PC-9 (cell line): ENCODE measurements at regions not wholly inside any gene's neighbourhood (a gene's known extent, or its start where the extent isn't known, plus 50 kb on each side); places are given as distances from the start of the nearest gene placed in this dataset.
"Not testable (repeated sequence)": the region's sequence is repeated elsewhere in the genome, so short reads cannot be mapped to it uniquely, and the experiment has no call there.

Source experiments
- EZH2 ChIP-seq: fragments of 200-600 bp; sonication (generic); IDR thresholded peaks from 2 replicates; pipeline ENCODE4 v1.8.0; 2017; ENCODE audit warnings: antibody characterized with exemption, low read depth
- TF ChIP-seq, protein P1 (sequence below): fragments of 200-600 bp; sonication (generic); conservative IDR thresholded peaks from 2 replicates; pipeline ENCODE4 v1.6.1; 2017; ENCODE audit warnings: mixed run types, antibody characterized with exemption, mild to moderate bottlenecking, moderate library complexity

DNA sequence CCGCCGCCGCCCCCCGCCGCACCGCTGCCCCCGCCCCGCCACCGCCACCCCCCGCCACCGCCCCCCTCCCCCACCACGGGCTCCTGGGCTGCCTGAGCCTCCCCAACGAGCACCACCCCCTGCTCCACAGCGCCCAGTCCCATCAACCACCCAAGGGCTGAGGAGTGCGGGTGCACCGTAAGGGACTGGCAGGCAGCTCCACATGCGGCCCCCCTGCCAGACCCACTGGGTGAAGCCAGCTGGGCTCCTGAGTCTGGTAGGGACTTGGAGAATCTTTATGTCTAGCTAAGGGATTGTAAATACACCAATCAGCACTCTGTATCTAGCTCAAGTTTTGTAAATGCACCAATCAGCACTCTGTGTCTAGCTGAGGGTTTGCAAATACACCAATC, 76.7 kb downstream of the GADD45G start:
- TF ChIP-seq, protein P1, sequence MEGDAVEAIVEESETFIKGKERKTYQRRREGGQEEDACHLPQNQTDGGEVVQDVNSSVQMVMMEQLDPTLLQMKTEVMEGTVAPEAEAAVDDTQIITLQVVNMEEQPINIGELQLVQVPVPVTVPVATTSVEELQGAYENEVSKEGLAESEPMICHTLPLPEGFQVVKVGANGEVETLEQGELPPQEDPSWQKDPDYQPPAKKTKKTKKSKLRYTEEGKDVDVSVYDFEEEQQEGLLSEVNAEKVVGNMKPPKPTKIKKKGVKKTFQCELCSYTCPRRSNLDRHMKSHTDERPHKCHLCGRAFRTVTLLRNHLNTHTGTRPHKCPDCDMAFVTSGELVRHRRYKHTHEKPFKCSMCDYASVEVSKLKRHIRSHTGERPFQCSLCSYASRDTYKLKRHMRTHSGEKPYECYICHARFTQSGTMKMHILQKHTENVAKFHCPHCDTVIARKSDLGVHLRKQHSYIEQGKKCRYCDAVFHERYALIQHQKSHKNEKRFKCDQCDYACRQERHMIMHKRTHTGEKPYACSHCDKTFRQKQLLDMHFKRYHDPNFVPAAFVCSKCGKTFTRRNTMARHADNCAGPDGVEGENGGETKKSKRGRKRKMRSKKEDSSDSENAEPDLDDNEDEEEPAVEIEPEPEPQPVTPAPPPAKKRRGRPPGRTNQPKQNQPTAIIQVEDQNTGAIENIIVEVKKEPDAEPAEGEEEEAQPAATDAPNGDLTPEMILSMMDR = not testable (repeated sequence)
- not testable (repeated sequence) for TF ChIP-seq EZH2
